Suprapubic skin (tissue), 4 donors: ENCODE measurements at regions not wholly inside any gene's neighbourhood (a gene's known extent, or its start where the extent isn't known, plus 50 kb on each side); places are given as distances from the start of the nearest gene placed in this dataset.
"Not testable (repeated sequence)": the region's sequence is repeated elsewhere in the genome, so short reads cannot be mapped to it uniquely, and the experiment has no call there.

Experiments
- DNase-seq, 2 donors: peaks; one replicate each; pipeline ENCODE4 v3.0.0-alpha.2; 2019; ENCODE audit warnings: low spot score in 2 of 2
- H3K27ac ChIP-seq: fragments of 200-600 bp; sonication (generic); one replicate; pipeline ENCODE4 v1.5.1; 2019
- H3K27me3 ChIP-seq: fragments of 200-600 bp; sonication (generic); one replicate; pipeline ENCODE4 v1.5.1; 2019
- H3K36me3 ChIP-seq: fragments of 200-600 bp; sonication (generic); one replicate; pipeline ENCODE4 v1.5.1; 2019
- H3K4me1 ChIP-seq: fragments of 200-600 bp; sonication (generic); one replicate; pipeline ENCODE4 v1.5.1; 2019
- H3K4me3 ChIP-seq: fragments of 200-600 bp; sonication (generic); one replicate; pipeline ENCODE4 v1.5.1; 2019; ENCODE audit warnings: mild to moderate bottlenecking
- H3K9me3 ChIP-seq: fragments of 200-600 bp; sonication (generic); one replicate; pipeline ENCODE4 v1.5.1; 2019
- WGBS: methylation state at CpG from one replicate; pipeline ENCODE4 v1.1.5; 2018; 5-methylcytosine and 5-hydroxymethylcytosine counted together

- not testable (repeated sequence) for H3K9me3 ChIP-seq, DNase-seq, H3K4me3 ChIP-seq, H3K27ac ChIP-seq, H3K36me3 ChIP-seq, H3K27me3 ChIP-seq, H3K4me1 ChIP-seq
- no CpG with 5 or more reads among the region's 6 CpGs for WGBS
Observed at GRCh38 chr2:111580616-111581015, 303.4 kb downstream of the ANAPC1 start.

GRCh38 chr2:111582090-111582489 is 301.9 kb downstream of the ANAPC1 start:
- not testable (repeated sequence) for H3K4me3 ChIP-seq, H3K27me3 ChIP-seq, DNase-seq, H3K4me1 ChIP-seq, H3K27ac ChIP-seq, H3K36me3 ChIP-seq, H3K9me3 ChIP-seq
- 69% methylated on average over 6 of the region's 6 CpGs for WGBS

- WGBS = no CpG with 5 or more reads among the region's 3 CpGs
- not testable (repeated sequence) for H3K27me3 ChIP-seq
Observed at GRCh38 chr2:111583480-111583879, 300.5 kb downstream of the ANAPC1 start.

GRCh38 chr2:111584540-111584939 is 299.5 kb downstream of the ANAPC1 start:
- not testable (repeated sequence) for H3K4me3 ChIP-seq, H3K27ac ChIP-seq, H3K27me3 ChIP-seq, H3K36me3 ChIP-seq, DNase-seq, H3K4me1 ChIP-seq, H3K9me3 ChIP-seq
- 98% methylated on average over 2 of the region's 2 CpGs for WGBS

More at GRCh38 chr2:111583480-111583879, 300.5 kb downstream of the ANAPC1 start:
- not testable (repeated sequence) for DNase-seq, H3K27ac ChIP-seq, H3K9me3 ChIP-seq, H3K36me3 ChIP-seq, H3K4me3 ChIP-seq, H3K4me1 ChIP-seq

- not testable (repeated sequence) for H3K27me3 ChIP-seq, H3K4me1 ChIP-seq, H3K9me3 ChIP-seq, H3K36me3 ChIP-seq, H3K4me3 ChIP-seq, DNase-seq, H3K27ac ChIP-seq
- no CpG with 5 or more reads among the region's 6 CpGs for WGBS
Observed at GRCh38 chr2:111584950-111585349, 299.0 kb downstream of the ANAPC1 start.

GRCh38 chr2:111586014-111586413 is 298.0 kb downstream of the ANAPC1 start:
- not testable (repeated sequence) for H3K27me3 ChIP-seq, H3K36me3 ChIP-seq, H3K4me3 ChIP-seq, H3K9me3 ChIP-seq, DNase-seq, H3K4me1 ChIP-seq, H3K27ac ChIP-seq
- WGBS = no CpG with 5 or more reads among the region's 2 CpGs

GRCh38 chr2:111595072-111595471 is 288.9 kb downstream of the ANAPC1 start:
- H3K36me3 ChIP-seq, H3K4me1 ChIP-seq, DNase-seq, H3K9me3 ChIP-seq, H3K4me3 ChIP-seq, H3K27me3 ChIP-seq, H3K27ac ChIP-seq: not testable (repeated sequence)
- 100% methylated on average over 1 of the region's 7 CpGs for WGBS

GRCh38 chr2:111596808-111597705 is 286.9 kb downstream of the ANAPC1 start:
- not testable (repeated sequence) for H3K36me3 ChIP-seq, H3K27ac ChIP-seq, H3K4me3 ChIP-seq, H3K4me1 ChIP-seq, DNase-seq, H3K9me3 ChIP-seq, H3K27me3 ChIP-seq
- 60% methylated on average over 1 of the region's 4 CpGs for WGBS

GRCh38 chr2:111598944-111599343 is 285.0 kb downstream of the ANAPC1 start:
- not testable (repeated sequence) for DNase-seq, H3K4me1 ChIP-seq, H3K27ac ChIP-seq, H3K9me3 ChIP-seq, H3K36me3 ChIP-seq, H3K27me3 ChIP-seq, H3K4me3 ChIP-seq
- no CpG with 5 or more reads among the region's 2 CpGs for WGBS

GRCh38 chr2:111602259-111602658 is 281.7 kb downstream of the ANAPC1 start:
- H3K4me1 ChIP-seq, H3K27ac ChIP-seq, H3K27me3 ChIP-seq, H3K9me3 ChIP-seq, H3K36me3 ChIP-seq, H3K4me3 ChIP-seq, DNase-seq: not testable (repeated sequence)
- no CpG with 5 or more reads among the region's 7 CpGs for WGBS

- H3K36me3 ChIP-seq, H3K27ac ChIP-seq, H3K9me3 ChIP-seq, H3K27me3 ChIP-seq, DNase-seq, H3K4me3 ChIP-seq, H3K4me1 ChIP-seq: not testable (repeated sequence)
- 100% methylated on average over 3 of the region's 11 CpGs for WGBS
Observed at GRCh38 chr2:111605798-111606197, 278.2 kb downstream of the ANAPC1 start.

- H3K36me3 ChIP-seq, H3K27me3 ChIP-seq, DNase-seq, H3K27ac ChIP-seq, H3K4me1 ChIP-seq, H3K4me3 ChIP-seq, H3K9me3 ChIP-seq: not testable (repeated sequence)
- no CpG with 5 or more reads among the region's 1 CpG for WGBS
Observed at GRCh38 chr2:111606632-111607031, 277.4 kb downstream of the ANAPC1 start.

- H3K4me3 ChIP-seq, H3K4me1 ChIP-seq, H3K27ac ChIP-seq, H3K9me3 ChIP-seq, DNase-seq, H3K36me3 ChIP-seq, H3K27me3 ChIP-seq: not testable (repeated sequence)
- WGBS = 90% methylated on average over 1 of the region's 5 CpGs
Observed at GRCh38 chr2:111609146-111609844, 274.7 kb downstream of the ANAPC1 start.

- H3K9me3 ChIP-seq, H3K4me1 ChIP-seq, H3K27ac ChIP-seq, H3K27me3 ChIP-seq, H3K36me3 ChIP-seq, DNase-seq, H3K4me3 ChIP-seq: not testable (repeated sequence)
- WGBS = 25% methylated on average over 1 of the region's 2 CpGs
Observed at GRCh38 chr2:111610035-111610434, 274.0 kb downstream of the ANAPC1 start.
